HG03469 (cell line): ENCODE measurements at regions not wholly inside any gene's neighbourhood (a gene's known extent, or its start where the extent isn't known, plus 50 kb on each side); places are given as distances from the start of the nearest gene placed in this dataset.

ENCODE experiments used
- ATAC-seq: cut with Tn5 transposase; IDR thresholded peaks from one replicate; pipeline ENCODE4 v1.9.1; 2021; ENCODE audit warnings: mild to moderate bottlenecking, moderate library complexity, moderate number of reproducible peaks; ENCODE audit not compliant: unreplicated experiment

DNA sequence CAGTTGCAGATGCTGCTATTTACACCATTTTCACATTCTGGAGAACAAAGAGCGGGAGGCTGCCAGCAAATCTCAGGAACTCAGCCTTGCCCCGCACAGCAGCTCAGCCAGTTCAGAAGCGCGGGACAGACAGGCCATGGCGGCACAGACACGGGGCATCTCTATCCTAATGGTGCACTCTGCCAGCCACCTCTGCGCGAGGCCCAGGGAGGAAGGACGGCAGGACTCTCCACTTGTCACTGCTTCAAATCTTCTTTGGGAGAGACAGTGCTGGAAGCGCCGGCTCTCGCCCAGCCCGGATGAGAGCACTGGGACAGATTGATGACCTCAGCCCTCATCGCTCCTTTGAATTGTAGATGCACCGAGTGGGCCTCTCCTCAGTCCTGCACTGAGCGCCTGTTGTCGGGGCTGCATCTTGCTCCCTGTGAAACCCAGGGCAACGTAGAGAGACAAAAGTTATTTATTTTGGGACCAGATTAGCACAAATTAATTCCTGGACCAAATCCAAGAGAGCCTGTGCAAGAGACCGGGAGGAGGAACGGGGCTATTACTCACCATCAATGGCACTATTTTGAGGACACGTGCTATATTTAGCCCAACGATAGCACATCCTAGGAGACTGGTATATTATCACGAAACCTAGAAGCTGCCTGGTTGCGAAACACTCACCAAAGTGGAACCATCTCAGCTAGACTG is 211.4 kb upstream of the SMIM21 start:
- no peak for ATAC-seq

DNA sequence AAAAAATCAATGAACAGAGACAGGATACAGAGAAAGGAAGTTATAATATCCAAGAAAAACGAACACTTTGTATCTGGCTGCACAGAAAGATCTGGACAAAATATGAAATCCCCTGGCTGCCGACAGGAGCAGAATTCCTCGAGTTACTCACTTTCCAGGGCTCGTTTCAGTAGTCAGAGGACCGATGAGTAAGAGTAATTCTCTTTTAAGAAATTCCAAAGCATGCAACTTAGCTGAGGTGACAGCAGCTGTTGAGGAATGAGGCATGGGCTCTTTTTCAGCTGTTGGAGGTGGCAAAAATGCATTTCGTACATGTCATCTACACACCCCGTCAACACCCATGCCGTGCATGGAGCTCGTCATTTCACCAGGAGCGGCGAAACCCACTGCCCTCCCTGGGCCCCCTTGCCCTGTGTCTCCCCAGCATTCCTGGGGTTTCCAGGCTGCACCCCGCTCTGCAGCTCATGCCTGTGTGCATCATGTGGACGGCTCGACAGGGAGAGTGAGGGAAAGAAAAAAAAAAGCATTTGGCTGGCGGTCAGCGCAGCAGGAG is 210.8 kb upstream of the SMIM21 start:
- ATAC-seq, result no peak

DNA sequence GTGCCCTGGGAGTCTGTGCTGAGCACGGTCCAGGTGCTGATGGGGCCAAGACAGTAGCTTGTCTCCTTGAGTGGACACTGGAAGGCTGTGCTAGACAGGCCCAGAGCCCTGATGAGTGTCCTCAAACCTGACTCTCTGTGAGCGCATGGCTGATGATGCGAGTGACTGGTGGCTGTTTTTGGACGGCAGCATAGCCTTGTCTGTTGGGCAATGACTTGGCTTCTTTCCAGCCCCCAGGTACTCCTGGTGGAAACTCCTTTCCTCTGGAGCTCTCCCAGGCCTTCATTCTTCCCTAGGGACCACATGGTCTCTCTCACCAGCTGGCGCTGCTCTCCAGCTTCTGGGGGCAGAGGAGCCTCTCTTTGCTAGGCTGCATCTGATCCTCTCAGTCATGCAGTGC is 207.6 kb upstream of the SMIM21 start:
- ATAC-seq, result no peak

DNA sequence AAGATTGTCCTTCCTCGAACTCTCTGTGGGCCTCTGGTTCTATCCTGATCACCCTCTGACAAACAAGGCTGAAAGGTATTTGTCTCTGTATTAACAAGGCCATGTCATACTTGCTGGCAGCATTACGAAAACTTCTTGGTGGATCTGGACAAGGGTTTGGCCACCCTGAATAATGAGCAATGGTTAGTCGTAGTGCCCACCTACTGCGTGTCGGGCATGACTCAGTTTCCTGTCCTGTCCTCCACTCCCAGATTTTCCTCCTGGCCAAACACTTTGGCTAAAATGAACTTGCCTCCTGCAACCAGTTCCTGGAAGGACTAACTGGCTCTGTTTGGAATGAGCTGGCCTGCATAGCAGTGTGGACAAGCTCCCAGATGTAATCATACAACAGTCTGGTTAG is 198.5 kb upstream of the SMIM21 start:
- ATAC-seq, result no peak

DNA sequence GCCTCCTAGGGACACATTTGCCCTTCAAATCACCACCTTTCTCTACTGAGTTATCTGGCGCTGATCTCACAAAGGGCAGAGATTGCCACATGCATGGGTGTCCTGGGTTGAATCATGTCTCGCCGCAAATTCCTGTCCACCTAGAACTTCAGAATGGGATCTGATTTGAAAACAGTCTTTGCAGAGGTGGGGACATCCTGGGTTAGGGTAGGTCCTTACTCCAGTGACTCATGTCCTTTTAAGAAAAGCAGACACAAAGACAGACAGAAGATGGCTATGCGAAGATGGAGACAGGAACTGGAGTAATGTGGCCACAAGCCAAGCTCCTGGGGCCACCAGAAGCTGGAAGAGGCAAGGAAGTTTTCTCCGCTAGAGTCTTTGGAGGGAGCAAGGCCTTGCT is 197.4 kb upstream of the SMIM21 start:
- no peak for ATAC-seq

DNA sequence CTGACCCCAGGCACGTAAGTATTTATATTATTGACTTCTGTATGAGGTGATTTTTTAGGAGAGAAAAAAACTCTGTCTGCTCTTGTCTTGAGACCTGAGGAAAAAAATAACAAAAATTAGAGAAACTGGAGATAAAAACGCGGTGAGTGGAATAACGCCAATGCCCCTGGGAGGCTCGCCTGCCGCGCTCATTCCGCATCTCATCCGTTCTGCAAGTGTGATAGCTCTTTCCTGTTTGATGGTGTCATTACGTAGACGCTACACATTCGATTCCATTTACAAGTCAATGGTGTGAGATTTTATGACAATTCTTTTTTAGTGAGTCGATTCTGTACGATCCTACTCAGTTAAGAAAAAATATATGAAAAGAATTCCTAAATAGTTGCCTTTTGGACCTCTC is 194.3 kb upstream of the SMIM21 start:
- no peak for ATAC-seq

DNA sequence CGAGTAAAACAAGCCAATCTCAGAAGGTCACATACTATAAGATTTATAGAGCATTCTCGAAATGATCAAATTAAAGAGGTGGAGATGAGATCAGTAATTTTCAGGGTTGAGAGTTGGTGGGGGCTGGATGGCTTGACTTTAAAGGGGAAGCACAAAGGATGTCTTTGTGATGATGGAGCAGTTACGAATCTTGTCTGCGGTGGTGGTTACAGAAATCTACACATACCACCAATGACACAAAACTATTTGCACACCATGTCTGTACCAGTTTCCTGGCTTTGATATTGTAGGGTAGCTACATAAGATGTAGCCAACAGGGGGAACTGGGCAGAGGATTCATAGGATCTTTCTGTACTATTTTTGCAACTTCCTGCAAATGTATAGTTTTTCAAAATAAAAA is 190.6 kb upstream of the SMIM21 start:
- no peak for ATAC-seq

DNA sequence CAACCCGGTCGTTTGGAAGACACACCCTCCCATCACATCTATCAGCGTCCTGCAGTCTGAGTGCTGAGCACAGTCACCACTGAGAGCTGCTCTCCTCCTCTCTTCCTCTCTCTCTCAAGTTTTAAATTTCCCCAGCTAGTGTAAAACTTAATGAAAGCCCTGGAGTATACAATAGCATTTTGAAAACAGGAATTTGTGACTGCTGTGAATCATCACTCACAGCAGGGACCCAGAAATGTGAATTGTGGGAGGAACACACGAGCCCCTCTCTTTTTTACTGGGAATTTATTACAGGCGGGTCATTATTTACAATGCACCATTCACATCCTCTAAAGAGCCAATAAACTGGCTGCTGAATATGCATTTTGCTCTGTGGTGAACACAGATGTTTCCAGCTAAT is 185.0 kb upstream of the SMIM21 start:
- ATAC-seq, result no peak

DNA sequence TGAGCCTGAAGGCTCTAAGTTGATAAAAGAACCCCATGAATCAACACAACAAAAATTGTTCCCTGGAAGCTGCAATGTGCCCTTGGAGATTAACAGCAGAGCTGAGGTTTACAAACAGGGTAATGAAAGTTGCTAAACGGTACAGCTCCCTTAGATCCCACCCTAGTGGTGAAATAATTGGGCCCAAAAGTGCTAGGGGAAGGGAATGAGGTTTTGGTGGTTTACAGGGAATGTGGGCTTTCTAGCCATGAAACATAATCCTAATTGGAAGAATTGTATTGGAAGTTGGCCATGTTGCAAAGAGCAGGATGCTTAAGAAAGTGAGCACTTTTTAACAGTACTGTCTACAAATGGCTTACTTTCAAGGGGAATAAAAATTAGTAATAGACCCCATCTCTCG is 180.2 kb upstream of the SMIM21 start:
- ATAC-seq, result no peak

DNA sequence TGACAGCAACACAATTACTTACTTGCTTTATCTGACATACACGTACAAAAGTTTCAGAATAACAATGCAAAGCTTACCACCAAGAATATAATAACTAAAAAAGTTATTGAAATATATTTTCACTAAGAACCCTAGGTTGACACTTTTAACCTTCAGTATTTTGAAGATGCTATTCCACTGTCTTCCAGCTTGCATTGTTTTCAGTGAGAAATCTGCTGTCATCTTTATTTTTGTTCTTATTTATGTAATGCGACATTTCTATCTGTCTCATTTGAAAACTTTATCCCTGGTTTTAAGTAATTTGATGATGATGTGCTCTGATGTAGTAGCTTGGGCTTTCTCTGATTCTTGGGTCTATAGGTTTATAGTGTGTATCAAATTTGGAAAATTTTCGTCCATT is 165.0 kb upstream of the SMIM21 start:
- no peak for ATAC-seq

DNA sequence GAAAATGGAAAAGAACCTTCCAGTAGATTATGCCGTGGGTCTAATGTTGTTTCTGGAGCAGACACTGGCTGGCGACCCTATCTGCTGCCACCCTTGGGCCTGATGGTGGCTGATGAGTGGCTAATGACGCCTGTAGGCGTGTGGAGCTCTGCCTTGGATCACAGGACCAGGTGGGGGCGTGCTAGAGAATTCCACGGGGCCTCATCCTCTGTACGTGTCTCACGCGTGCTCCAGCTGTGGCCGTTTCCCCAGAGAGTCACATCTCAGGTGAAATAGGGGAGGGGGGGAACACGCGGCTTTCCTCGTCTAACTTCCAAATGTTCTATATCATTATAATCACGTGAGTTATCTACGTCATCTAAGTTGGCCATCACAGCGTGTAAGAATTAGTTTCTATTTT is 160.9 kb upstream of the SMIM21 start:
- ATAC-seq, result no peak

DNA sequence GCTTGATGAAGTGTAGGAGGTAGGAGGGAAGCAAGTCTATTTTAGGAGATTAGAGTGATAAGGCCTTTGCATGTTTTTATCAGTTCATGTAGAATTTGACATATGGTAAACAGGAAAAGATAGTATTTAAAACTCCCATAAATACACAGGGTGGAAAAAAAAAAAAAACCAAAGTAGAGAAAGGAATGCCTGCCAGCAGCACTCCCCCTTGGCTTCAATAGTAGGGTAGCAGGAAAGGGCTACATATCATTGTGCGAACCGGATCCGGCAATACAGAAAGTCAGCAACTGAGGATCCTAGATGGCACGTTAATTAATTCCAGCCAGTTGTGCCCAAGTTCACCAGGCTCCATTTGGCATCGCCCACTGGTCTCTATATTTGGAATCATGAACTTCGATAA is 159.6 kb upstream of the SMIM21 start:
- no peak for ATAC-seq

DNA sequence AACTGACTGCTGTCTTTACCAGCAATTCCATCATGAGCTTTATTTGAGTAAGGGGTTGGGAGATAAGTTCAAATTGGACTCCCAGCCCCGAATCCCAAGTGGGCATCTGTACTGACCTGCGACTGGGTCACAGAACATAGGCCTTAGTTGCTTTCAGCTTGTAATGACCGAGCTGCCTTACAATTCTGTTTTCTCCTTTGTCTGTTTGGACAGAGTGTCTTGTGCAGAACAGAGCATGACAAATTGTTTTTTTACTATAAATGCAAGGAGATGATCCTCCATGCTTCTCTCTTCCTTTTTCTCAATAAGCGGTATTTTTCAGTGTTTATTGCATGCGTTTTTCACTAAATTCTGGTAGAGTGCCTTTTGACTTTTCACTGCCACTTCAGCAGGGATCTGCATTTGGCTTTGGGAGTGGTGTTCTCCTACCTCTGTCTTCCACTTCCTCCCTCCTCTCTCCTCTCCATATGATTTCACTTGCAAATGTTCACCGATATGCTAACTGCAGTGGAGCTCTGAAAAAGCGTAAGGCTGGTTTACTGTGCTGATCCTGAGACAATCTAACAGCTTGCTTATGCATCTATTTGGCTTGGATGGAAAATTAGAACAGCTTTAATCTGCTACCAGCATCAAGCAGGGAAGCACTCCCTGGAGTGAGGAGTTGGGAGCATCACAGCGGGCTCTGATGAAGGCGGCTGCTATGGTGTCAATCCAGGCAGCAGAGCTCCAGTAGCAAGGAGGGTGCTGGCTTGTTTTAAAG is 158.8 kb upstream of the SMIM21 start:
- ATAC-seq, result no peak

DNA sequence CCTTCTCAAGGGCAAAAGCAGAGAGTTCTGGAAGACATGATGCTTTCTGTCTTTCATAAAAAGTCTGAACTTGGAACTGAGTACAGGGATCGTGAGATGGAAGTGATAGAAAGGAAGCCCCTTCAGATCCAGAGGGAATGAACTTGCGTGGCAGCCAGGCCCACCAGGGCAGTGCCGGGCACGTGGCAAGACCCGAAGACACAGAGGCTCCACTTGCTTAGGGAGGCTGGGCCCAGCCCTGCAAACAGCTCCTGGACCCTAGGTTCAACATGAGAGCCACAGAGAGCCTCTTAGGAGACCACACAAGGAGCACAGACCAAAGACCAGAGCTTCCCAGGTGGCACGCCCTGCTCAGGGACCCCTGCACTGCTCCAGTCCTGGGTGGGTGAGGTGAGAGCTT is 155.4 kb upstream of the SMIM21 start:
- ATAC-seq, result no peak

DNA sequence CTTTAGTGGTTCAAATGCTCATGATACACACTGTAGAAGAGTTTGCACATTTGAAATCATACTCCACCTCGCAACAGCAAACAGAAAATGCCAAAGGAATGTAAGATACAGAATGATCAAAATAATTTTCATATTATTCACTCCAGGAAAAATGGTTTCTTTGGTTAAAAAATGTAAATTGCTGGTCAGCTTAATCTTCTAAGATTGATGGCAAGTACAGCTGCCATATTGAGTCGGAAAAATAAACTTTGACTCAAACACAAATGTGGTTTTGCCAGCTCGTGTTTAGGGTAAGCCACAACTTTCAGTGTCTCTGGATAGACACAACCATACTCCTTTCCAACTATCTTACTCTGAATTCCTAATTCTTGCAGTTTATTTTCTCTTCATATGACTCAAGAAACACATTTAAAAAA is 154.9 kb upstream of the SMIM21 start:
- ATAC-seq, result no peak

DNA sequence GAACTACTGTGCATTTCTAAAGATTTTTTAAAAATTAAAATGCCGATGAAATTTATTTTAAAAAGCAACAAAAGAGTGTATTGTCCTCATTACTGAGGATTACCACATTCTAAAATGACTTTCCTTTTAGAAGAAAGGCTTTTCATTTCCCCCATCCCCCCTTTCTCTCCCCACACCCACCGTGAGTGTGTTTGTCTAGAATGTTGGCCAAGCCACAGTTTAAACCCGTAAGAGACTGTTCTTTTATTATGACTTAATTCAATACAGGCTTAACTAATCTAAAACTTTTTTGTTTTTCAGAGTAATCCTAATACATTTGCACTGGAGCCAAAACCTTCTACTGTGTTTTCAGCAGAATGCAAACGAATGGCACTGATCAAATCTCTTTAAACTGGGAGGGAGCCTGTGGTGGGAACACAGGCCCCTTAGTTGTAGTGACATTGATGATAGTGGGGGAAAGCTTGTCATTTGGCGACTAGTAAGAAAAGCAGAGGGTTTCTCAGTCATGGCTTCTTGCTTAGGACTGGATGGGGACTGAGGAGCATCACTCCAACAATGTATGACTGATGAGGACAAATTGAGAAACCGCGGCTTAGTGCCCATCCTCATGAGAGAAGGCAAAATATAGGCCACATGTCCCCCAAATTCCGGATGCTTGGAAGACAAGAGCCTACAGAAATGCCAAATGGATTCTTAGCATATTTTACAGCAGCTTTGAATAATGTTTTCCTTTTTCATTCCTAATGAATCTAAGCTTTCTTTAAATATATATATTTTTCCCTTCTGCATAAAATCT is 154.0 kb upstream of the SMIM21 start:
- no peak for ATAC-seq

DNA sequence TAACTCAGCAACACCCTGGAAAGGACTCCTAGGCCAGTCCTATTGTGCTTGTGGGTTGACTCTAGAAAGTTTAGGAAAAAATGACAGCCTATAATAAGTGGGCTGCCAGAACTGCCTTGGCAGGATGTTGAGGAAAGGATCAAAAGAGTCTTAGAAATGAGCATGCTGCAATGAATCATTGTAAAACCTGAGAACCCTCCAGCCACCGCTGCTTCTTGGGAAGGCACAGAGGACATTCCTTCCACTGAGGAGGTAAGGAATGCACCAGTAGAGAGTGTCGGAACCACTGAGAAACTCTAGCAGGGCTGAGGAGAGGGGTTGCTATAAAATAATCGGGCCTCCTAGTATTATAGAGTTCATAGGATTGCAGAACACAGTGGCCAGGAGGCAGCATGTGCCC is 146.7 kb upstream of the SMIM21 start:
- ATAC-seq, result no peak

DNA sequence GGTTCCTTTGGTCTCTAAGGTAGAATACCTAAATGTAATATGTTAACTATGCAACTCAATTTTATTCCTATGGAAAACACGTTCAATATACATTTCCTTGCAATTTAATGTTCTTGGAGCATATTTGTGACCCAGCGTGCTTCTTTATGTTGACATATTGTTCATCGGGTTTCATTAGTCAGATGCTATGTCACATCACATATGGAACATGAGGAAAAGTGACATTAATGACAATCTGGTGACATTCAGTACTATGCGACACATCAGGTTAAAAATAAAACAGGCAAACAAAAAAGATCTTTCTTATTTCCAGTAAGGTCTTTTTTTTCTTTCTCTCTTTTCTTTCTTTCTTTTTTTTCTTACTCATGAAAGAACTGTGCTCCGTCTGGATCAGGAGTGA is 135.6 kb upstream of the SMIM21 start:
- ATAC-seq, result no peak

DNA sequence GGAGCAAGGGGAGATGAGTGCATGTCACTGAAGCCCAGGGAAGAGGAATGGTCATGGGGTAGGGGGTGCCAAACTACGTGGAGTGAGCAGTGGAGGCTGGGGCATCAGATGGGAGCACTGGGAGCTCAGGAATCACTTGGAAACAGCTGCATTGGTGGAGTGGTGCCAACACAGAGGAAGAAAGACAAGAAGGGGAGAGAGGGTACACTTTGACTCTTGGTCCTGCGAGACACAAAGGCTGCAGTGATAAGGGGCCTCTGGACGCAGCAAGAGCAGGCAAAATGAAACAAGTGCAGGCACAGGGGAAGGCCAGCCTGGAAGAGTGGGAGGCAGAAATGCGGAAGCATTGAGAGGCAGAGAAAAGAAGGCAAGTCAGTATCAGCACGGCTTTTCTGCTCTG is 134.7 kb upstream of the SMIM21 start:
- no peak for ATAC-seq

DNA sequence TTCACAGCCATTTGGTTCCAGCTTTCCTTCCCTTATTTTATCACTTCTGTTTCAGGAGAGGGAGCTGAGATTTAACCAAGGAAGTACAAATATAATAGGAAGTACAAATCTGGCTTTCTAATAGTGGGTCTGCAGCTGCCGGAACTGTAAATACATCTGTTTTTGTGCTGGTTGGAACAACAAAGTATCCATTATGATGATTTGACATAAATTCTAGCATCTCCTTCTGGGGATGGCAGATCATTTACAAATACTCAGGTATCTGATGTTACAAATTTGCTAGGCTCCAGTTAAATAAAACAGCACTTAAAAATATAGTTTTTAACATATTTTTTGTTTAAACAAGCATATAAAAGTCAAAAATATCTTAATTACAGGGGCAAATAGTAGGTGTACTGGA is 131.3 kb upstream of the SMIM21 start:
- ATAC-seq, result no peak

DNA sequence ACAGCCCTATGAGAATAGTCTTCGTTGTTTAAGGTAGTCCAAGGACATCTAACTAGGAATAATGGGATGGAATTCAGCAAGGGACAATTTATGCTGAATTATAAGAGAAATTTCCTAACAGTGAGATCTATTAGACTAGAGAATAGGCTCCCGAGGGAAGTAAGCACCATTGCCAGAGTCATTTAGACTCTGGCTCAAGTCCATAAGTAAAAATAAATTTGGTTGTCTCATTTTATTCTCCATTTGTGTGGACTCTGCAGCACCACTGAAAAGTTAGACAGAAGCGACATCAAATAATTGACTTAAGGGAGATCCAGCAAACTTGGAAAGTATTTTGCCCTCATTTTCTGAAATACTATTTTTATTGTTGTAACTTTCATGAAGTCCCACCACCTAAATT is 129.3 kb upstream of the SMIM21 start:
- no peak for ATAC-seq
